Neural cell (in vitro differentiated cells): ENCODE measurements at regions not wholly inside any gene's neighbourhood (a gene's known extent, or its start where the extent isn't known, plus 50 kb on each side); places are given as distances from the start of the nearest gene placed in this dataset.

Source experiments
- EP300 ChIP-seq: fragments of 450-650 bp; conservative IDR thresholded peaks from 2 replicates; pipeline ENCODE4 v1.6.1; 2014; ENCODE audit warnings: antibody characterized with exemption, mild to moderate bottlenecking, moderate library complexity; ENCODE audit not compliant: poor library complexity, severe bottlenecking
- SMC3 ChIP-seq: fragments of 450-650 bp; conservative IDR thresholded peaks from 2 replicates; pipeline ENCODE4 v1.6.1; 2014; ENCODE audit warnings: antibody characterized with exemption, mild to moderate bottlenecking, moderate library complexity; ENCODE audit not compliant: poor library complexity
- TF ChIP-seq, protein P1 (sequence below): fragments of 450-650 bp; IDR thresholded peaks from 2 replicates; pipeline ENCODE4 v1.5.1; 2014; ENCODE audit warnings: antibody characterized with exemption, mild to moderate bottlenecking, moderate library complexity; ENCODE audit not compliant: poor library complexity, severe bottlenecking

DNA sequence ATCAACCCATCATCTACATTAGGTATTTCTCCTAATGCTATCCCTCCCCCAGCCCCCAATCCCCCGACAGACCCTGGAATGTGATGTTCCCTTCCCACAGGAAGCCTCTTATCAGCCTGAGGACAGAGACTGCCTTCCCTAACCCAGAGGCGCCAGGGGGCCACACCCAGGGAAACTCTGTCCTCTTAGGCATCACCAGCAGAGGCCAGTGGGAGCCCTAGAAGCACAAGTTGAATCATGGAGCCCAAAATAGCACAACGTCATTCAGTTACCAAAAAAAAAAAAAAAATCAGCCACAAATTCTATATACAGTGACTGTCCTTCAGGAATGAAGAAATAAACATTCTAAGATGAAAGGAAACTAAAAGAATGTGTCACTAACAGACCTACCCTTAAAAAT lies 625.7 kb downstream of the TFAP2A start:
- TF ChIP-seq, protein P1, sequence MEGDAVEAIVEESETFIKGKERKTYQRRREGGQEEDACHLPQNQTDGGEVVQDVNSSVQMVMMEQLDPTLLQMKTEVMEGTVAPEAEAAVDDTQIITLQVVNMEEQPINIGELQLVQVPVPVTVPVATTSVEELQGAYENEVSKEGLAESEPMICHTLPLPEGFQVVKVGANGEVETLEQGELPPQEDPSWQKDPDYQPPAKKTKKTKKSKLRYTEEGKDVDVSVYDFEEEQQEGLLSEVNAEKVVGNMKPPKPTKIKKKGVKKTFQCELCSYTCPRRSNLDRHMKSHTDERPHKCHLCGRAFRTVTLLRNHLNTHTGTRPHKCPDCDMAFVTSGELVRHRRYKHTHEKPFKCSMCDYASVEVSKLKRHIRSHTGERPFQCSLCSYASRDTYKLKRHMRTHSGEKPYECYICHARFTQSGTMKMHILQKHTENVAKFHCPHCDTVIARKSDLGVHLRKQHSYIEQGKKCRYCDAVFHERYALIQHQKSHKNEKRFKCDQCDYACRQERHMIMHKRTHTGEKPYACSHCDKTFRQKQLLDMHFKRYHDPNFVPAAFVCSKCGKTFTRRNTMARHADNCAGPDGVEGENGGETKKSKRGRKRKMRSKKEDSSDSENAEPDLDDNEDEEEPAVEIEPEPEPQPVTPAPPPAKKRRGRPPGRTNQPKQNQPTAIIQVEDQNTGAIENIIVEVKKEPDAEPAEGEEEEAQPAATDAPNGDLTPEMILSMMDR = no peak
- TF ChIP-seq SMC3 (no peak), EP300 (no peak)
